Kidney tubule cell (primary cell): ENCODE measurements at regions not wholly inside any gene's neighbourhood (a gene's known extent, or its start where the extent isn't known, plus 50 kb on each side); places are given as distances from the start of the nearest gene placed in this dataset.

Source experiments
- DNase-seq: peaks from one replicate; pipeline ENCODE4 v3.0.0-alpha.2; 2018; ENCODE audit warnings: low spot score

- DNase-seq: no peak
Measured at GRCh38 chr15:85889956-85890619, 95.4 kb upstream of the KLHL25 start.

DNA sequence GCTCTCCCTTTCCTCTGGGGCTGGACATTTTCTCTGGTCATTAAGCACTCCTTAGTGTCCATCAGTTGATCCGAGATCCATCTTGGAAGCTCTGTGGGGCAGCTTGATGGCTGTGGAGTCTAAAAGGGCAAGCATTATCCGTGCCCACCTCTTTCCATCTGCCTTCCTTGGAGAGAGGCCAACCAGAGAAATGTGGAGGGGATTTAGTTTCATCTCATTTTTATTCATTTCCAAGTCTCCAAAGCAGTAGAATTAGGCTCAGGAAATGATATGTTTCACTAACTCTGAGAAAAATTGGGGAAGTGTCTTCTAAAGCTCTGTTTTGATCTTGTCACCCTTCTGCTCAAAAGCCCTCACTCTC, 95.9 kb upstream of the KLHL25 start:
- DNase-seq: no peak

DNA sequence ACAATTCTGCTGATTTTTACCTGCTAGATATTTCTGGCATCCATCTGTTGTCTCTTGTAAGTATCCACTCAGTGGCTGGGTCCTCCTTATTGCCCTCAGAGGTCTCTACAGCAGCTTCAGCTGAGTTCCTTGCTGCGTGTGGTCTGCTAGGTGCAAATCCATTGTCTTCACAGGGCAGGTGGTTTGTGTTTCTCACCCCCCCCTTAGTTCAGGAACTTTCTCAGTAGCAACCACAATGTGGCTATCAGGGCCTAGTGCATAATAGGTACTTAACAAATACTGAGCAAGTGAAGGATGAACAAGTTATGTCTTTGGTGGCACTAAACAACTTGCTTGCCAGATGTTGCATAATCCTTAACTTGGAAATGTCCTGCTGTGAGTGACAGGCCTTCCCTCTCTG, 96.7 kb upstream of the KLHL25 start:
- DNase-seq: no peak

DNA sequence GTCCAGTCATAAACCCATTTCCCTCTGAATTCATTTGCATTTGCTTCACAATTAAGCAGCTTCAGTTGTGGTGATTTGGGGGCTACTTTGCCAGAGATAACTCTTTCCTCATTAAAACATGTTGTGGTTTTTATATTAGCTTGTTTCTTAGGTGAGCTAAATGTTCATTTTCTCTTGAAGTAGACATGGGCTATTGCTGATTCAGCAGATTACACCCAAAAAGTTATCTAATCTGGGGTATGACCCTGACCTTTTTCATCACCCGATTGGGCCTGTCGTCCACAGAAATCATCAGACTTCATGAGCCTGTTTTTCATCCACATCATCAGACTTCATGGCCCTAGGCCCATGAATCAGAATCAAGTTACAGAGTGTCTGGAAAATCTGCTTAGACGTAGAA, 97.5 kb upstream of the KLHL25 start:
- no peak for DNase-seq

DNA sequence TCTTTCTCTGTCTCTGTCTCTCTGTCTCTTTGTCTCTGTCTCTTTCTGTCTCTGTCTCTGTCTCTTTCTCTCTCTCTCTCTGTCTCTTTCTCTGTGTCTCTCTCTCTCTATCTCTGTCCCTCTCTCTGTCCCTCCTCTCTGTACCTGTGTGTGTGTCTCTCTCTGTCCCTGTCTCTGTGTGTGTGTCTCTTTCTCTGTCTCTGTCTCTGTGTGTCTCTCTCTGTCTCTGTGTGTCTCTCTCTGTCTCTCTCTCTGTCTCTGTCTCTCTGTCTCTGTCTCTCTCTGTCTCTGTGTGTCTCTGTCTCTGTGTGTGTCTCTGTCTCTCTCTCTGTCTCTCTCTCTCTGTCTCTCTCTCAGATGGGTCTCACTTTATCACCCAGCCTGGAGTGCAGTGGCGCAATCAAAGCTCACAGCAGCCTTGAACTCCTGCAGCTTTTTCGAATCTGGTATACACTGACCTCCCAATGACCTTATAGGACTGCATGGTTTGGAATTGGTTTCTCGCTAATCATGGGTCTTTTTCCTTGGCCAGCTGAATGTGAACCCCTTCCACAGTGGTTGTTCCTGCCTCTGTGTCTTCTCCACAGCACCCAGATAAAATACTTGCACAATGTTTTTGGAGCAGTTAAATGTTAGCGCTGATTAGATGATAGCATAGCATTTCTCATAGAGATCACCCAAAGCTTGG, 102.6 kb upstream of the KLHL25 start:
- DNase-seq: no peak

- DNase-seq: no peak
Measured at GRCh38 chr15:85897895-85898717, 103.4 kb upstream of the KLHL25 start.

DNA sequence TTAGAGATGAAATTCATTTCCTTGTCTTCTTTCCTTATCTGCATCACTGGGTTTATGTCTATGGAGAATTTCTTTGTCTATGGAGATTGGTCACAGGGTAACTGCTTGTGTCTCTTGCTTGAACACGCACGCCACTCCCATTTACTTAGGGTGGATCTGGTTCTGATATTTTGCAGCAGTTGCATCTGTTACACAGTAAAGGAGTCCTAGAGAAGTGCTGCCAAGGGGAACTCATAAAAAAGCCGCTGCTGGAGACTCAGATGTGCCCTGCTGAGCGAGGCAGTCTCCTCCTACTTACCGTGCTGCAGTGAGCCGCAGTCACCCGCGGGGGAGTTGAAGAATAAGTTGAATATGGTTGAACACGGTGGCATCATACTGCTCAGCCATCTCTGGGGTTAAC, 105.2 kb upstream of the KLHL25 start:
- DNase-seq: no peak

GRCh38 chr15:85905751-85906450, 111.2 kb upstream of the KLHL25 start:
- DNase-seq: no peak

GRCh38 chr15:85906640-85907039, 111.9 kb upstream of the KLHL25 start:
- DNase-seq: no peak

- no peak for DNase-seq
Measured at GRCh38 chr15:85910834-85911233, 116.1 kb upstream of the KLHL25 start.

GRCh38 chr15:85913461-85913860, 118.7 kb upstream of the KLHL25 start:
- no peak for DNase-seq

- no peak for DNase-seq
Measured at GRCh38 chr15:85920956-85921355, 126.2 kb upstream of the KLHL25 start.

DNA sequence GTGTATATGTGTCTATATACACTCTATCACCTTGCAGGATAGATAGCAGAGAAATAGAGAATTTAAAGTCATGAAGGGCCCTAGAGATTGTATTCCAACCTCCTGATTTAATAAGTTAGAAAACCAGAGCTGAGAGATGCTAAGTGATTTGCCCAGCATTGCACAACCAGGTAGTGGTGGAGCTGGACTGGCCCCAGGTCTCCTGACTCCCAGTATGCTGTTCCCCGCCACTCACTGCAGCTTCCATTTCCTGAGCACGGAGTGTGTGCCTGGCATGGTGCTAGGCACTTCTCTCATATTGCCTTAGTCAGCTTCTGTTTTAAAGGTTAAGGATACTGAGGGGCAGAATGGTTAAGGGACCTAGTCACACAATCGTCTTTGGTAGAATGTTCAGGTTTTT, 129.4 kb upstream of the KLHL25 start:
- no peak for DNase-seq

GRCh38 chr15:85925649-85926237, 131.0 kb upstream of the KLHL25 start:
- no peak for DNase-seq

- DNase-seq: no peak
Measured at GRCh38 chr15:85926834-85927233, 132.1 kb upstream of the KLHL25 start.

DNA sequence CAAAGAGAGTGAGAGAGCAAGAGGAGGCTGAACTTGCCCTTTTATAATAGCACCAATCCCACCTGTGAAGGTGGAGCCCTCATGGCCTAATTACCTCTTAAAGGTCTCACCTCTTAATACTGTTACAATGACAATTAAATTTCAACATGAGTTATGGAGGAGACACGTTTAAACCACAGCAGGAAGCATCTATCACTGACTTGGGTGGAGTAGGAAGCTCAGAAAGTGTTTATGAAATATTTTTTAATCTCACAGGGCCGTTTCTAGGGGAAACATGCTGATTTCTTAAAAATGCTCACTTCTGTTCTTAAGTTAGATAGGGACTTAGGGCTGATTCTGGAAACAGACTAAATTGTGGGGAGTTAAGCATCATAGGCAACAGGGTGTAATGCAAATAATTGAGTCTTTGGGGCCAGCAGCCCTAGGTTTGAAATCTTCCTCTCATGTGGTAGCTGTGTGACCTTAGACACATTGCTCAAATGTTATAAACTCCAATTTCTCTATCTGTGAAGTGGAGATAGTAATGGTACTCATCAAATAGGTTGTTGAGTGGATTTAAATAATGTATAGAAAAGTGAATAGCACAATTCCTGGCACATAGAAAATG, 133.3 kb upstream of the KLHL25 start:
- DNase-seq: no peak

DNA sequence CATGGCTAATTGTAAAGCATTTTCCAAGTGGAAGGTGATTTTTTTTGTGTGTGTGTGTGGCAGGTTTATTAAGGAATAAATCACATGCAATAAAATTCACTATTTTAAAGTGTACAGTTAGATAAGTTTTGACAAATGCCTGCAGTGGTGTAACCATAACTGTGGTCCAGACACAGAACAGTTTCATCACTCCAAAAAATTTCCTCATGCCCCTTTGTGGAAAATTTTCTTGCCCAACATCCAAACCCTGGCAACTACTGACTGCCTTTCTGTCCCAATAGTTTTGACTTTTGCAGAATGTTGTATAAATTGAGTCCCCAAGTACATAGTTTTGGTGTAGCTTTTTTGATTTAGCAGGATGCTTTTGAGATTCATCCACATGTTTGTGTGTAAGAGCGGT, 135.1 kb upstream of the KLHL25 start:
- no peak for DNase-seq

DNA sequence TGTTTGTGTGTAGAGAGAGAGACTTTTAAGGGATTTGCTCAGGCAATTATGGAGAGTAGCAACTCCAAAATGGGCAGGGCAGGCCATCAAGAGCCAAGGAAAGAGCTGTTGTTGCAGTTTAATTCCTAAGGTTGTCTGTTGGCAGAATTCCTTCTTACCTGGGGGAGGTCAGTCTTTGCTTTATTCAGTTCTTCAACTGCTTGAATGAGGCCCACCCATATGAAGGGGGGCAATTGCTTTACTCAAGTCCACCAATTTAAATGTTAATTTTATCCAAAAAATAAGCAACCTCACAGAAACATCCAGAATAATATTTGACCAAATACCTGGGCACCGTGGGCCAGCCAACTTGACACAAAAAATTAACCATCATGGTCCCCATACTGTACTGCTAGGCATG, 137.7 kb upstream of the KLHL25 start:
- DNase-seq: no peak

GRCh38 chr15:85934691-85935090, 140.0 kb upstream of the KLHL25 start:
- no peak for DNase-seq

DNA sequence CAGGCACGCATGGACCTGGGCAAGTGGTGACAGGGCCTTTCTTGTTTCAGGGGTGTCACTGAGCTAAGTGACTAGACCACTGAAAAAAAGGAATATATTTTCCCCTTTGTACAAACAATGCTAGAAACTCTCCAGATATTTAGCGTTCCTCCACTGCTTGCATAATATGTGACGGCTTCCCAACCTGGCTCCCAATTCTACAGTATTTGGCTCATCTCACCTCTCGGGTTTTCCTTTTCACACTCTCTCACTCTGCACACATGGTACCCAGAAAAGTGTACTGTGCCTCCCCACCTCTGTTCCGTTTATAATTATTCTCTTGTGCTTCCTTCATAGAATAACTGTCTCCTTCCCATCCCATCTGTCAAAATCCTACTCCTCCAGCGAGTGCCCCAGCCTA, 140.5 kb upstream of the KLHL25 start:
- DNase-seq: no peak

DNA sequence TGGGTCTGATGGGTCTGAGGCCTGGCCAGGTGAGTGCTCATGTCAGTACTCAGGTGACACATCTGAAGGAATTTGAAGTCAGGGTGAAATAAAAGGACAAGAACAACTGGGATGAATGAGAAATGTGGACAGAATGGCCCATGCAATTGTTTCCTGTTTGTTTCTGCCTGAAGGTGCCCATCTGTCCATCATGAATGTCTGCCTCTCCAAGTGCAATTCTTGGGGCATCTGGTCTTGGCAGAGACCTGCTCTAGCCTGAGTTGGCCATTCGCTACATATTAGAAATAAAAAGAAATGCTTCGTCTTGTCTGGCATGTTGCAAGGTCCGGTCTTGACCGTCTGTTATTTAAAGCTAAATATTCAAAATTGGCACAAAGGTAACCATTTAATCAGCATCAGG, 142.0 kb upstream of the AGBL1 start:
- DNase-seq: no peak
